Muscle of leg (tissue), 3 donors: ENCODE measurements at regions not wholly inside any gene's neighbourhood (a gene's known extent, or its start where the extent isn't known, plus 50 kb on each side); places are given as distances from the start of the nearest gene placed in this dataset.

Experiments
- DNase-seq: peaks from one replicate; pipeline ENCODE4 v3.0.0; 2013
- H3K27ac ChIP-seq: one replicate; pipeline ENCODE4 v1.5.1; 2013; ENCODE audit warnings: mild to moderate bottlenecking, low read length, control low read depth
- H3K27me3 ChIP-seq: one replicate; pipeline ENCODE4 v1.6.1; 2013; ENCODE audit warnings: low read length; ENCODE audit not compliant: control insufficient read depth, insufficient read depth
- H3K36me3 ChIP-seq: one replicate; pipeline ENCODE4 v1.6.1; 2013; ENCODE audit warnings: low read length; ENCODE audit not compliant: control insufficient read depth, insufficient read depth
- H3K4me1 ChIP-seq: one replicate; pipeline ENCODE4 v1.6.1; 2013; ENCODE audit warnings: low read length; ENCODE audit not compliant: control insufficient read depth, insufficient read depth
- H3K4me3 ChIP-seq: one replicate; pipeline ENCODE4 v1.5.1; 2013; ENCODE audit warnings: low read length, control low read depth
- H3K9me3 ChIP-seq: replicated peaks from 2 replicates; pipeline ENCODE4 v1.6.1; 2013; ENCODE audit warnings: low read depth, low read length; ENCODE audit not compliant: control insufficient read depth
- WGBS: methylation state at CpG from one replicate; pipeline ENCODE4 v1.1.5; 2013; ENCODE audit warnings: missing lambda C conversion rate; ENCODE audit not compliant: insufficient coverage; 5-methylcytosine and 5-hydroxymethylcytosine counted together

GRCh38 chr2:42980764-42981416, 188.5 kb upstream of the HAAO start:
- Histone ChIP-seq H3K4me1 (peaks cover 9% of the 10 kb centered on the region), H3K27ac (no peak overlapping the region), H3K4me3 (no peak overlapping the region), H3K36me3 (no peaks in the 10 kb centered on the region), H3K27me3 (no peaks in the 10 kb centered on the region), H3K9me3 (no peaks in the 10 kb centered on the region)
- WGBS: 93% methylated on average over 3 of the region's 9 CpGs
- no peak for DNase-seq

GRCh38 chr2:42979870-42980763, 187.7 kb upstream of the HAAO start:
- no peak overlapping the region for H3K4me3 ChIP-seq
- no peak overlapping the region for H3K27ac ChIP-seq
- H3K36me3 ChIP-seq: no peaks in the 10 kb centered on the region
- DNase-seq: no peak
- H3K27me3 ChIP-seq: no peaks in the 10 kb centered on the region
- peaks cover 15% of the 10 kb centered on the region for H3K4me1 ChIP-seq
- 86% methylated on average over 16 of the region's 16 CpGs for WGBS
- H3K9me3 ChIP-seq: no peaks in the 10 kb centered on the region

- WGBS: 59% methylated on average over 3 of the region's 5 CpGs
- DNase-seq: no peak
- Histone ChIP-seq H3K9me3 (no peaks in the 10 kb centered on the region), H3K4me1 (peaks cover 22% of the 10 kb centered on the region), H3K36me3 (no peaks in the 10 kb centered on the region), H3K27me3 (no peaks in the 10 kb centered on the region), H3K27ac (no peak overlapping the region), H3K4me3 (no peak overlapping the region)
These were observed 187.1 kb upstream of the HAAO start for GRCh38 chr2:42979416-42979869.

GRCh38 chr2:42978887-42979415, 186.6 kb upstream of the HAAO start:
- no peak overlapping the region for H3K4me3 ChIP-seq

GRCh38 chr2:42978175-42978886, 185.9 kb upstream of the HAAO start:
- no peak overlapping the region for H3K4me3 ChIP-seq
- 90% methylated on average over 2 of the region's 5 CpGs for WGBS
- peaks cover 27% of the 10 kb centered on the region for H3K4me1 ChIP-seq
- no peaks in the 10 kb centered on the region for H3K27me3 ChIP-seq
- H3K27ac ChIP-seq: no peak overlapping the region
- no peaks in the 10 kb centered on the region for H3K9me3 ChIP-seq
- H3K36me3 ChIP-seq: no peaks in the 10 kb centered on the region
- DNase-seq: no peak

More at GRCh38 chr2:42978887-42979415, 186.6 kb upstream of the HAAO start:
- no peak for DNase-seq
- no peaks in the 10 kb centered on the region for H3K27me3 ChIP-seq
- H3K9me3 ChIP-seq: no peaks in the 10 kb centered on the region
- no peaks in the 10 kb centered on the region for H3K36me3 ChIP-seq
- WGBS: 77% methylated on average over 7 of the region's 7 CpGs
- peaks cover 26% of the 10 kb centered on the region for H3K4me1 ChIP-seq
- no peak overlapping the region for H3K27ac ChIP-seq

- Histone ChIP-seq H3K9me3 (peaks cover 3% of the 10 kb centered on the region), H3K27me3 (no peaks in the 10 kb centered on the region), H3K27ac (no peak overlapping the region), H3K4me3 (no peak overlapping the region), H3K36me3 (no peaks in the 10 kb centered on the region), H3K4me1 (peaks cover 25% of the 10 kb centered on the region)
- DNase-seq: no peak
- WGBS: 72% methylated on average over 12 of the region's 12 CpGs
These were observed 185.1 kb upstream of the HAAO start for GRCh38 chr2:42977270-42978174.

- no peak overlapping the region for H3K27ac ChIP-seq
- no peaks in the 10 kb centered on the region for H3K27me3 ChIP-seq
- no peaks in the 10 kb centered on the region for H3K36me3 ChIP-seq
- DNase-seq: no peak
- WGBS: 92% methylated on average over 3 of the region's 5 CpGs
- peaks cover 3% of the 10 kb centered on the region for H3K9me3 ChIP-seq
- peaks cover 25% of the 10 kb centered on the region for H3K4me1 ChIP-seq
- no peak overlapping the region for H3K4me3 ChIP-seq
These were observed 184.0 kb upstream of the HAAO start for GRCh38 chr2:42976351-42976750.

- peaks cover 28% of the 10 kb centered on the region for H3K4me1 ChIP-seq
- no peaks in the 10 kb centered on the region for H3K36me3 ChIP-seq
- DNase-seq: peak; percentile 85
- no peaks in the 10 kb centered on the region for H3K27me3 ChIP-seq
- 12% methylated on average over 16 of the region's 40 CpGs for WGBS
- H3K4me3 ChIP-seq: peak overlapping the region; percentile 40
- peaks cover 3% of the 10 kb centered on the region for H3K9me3 ChIP-seq
- H3K27ac ChIP-seq: peak overlapping the region; percentile 59
These were observed 182.6 kb upstream of the HAAO start for GRCh38 chr2:42974721-42975717.
